ENCODE measurements at regions not wholly inside any gene's neighbourhood (a gene's known extent, or its start where the extent isn't known, plus 50 kb on each side); places are given as distances from the start of the nearest gene placed in this dataset.

DNA sequence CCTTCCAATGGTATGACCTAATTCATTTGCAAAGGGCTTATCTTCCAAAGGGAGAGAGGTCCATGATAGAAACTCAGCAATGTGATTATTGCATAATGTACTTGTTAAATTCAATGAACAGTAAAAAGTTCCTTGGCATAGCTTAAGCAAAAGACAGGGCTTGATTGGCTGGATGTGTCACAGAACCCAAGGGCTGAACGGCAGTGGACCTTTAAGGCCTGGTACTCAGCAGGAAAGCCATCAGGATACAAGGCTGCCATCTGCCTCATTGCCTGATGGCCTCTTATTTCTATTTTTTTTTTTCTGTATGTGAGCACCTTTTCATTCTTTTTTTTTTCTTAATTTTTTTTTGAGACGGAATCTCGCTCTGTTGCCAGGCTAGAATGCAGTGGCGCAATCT, 208.9 kb upstream of the WSCD1 start:
- intact Hi-C loops (cut with micrococcal nuclease), result no loop called here

DNA sequence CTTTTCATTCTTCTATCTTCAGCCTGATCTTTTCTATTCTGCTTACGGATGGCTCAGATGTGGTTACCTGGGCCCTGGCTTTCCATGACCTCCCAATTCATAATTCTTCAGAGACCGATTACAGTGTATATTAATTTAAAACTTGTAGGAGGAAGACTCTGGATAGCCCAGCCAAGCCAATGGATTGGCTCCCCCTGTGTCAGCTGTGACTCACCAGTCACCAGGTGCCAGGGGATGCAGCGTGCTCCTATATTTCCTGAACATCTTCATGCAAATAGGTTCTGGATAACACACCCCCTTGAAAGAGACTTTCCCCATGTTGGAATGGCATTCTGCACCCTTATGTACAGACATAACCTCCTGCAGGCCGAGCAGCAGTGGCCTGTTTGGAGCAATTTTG, 208.3 kb upstream of the WSCD1 start:
- intact Hi-C loops (cut with micrococcal nuclease), result no loop called here

DNA sequence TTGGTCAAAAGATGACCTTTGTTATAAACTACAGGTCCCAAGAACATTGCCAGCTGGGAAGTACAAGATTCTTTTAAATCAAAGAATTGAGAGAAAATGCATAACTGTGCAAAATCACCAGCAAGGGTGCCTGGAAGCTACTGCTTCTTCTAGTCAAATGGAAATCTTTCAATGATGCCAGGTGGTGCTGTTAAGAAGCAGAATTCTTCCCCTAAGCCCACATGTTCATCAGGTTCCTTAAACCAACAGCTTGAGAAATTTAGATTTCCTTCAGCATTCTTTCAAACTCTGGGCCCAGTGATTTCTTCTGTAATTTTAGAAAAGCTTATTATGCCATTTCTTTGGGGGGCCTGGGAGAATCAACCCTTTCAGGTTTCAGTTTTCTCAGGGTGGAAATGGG, 207.8 kb upstream of the WSCD1 start:
- intact Hi-C loops (cut with micrococcal nuclease), result no loop called here

DNA sequence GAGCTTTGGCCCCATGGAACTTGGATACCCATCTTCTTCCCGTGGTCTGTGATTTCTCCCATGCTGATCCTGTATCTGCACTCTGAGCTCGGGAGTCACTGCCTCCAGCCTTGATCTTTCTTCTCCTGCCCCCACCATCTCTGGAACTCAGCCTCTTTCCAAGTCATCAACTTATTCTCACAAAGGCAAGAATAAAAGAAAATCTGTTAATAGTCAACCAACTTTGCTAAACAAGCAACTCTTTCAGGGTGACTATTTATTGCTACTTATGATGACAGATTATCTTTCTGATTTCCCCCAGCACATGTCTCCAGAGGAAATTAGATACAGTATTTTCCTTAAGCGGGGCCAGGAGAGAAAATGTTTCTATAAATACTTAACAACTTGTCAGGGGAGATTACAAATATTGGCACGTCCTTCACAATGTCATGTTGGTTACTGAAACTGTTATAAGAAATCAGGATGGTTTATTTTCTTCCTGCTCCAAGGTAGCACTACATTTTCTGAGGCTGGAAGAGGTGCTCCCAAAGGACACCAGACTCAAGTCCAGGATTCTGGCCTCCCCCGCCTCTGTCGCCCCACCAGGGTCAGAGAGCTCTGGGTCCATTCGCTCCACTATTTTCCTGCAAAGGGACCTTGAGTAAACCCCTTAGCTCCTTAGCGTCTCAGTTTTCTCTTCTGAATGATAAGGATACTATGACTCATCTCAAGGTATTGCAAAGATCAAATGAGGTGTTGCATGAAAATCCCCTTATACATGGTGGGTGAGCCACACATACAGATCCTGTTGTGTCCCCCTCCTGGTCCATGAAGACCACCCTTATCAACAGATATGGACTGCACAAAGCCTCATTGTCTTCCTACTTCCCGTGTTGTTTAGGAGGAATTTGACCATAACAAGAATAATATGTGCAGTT, 205.2 kb upstream of the WSCD1 start:
- intact Hi-C loops (cut with micrococcal nuclease), result no loop called here

DNA sequence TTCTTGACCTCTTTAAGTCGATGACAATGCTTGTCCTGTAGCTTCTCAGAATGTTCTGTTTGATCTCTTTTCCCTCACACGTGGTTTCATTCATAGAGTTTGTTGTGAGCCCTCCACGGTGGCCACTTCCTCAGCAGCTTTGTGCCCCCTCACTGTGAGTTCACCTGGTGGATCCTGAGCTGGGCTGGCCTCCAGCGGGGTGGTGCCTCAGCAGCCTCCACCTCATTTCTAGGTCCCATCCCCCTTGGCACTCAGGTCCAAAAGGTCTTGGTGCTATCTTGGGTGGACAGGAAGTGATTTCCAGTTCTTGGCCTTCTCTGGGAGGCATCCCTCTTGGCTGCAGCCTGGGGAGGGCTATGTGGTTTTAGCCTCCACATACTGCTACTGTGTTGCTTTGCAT, 203.2 kb upstream of the WSCD1 start:
- intact Hi-C loops (cut with micrococcal nuclease), result no loop called here

DNA sequence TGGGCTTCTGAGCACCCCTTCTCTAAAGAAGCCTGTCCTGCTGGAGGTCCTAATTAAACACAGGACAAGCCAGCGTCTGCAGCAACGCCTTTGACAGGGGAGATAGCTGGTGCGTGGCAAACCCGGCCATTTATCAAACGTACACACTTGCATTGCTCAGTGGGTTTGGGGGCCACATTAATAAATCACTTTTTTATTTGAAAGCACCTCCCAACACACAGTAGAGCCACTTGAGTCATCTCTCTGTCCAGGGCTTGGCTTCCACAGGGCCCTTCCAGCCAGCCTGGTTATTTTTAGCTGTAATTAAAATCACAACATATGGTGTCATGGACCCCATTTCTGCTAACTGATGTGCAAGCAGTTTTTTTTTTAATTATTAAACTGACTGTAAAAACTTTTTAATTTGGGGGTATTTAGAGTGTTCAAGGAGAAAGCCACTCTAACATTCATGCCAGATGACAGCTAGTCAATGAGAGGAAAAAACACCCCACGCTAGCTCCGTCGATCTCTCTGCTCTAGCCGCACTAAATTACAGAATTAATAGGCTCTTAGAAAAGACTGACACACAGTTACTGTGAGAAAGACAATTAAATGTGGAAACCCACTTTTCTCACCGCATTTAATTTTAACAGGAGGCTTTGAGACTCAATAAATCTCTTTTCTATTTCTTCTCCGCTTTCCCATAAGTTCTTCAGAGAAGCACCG, 201.0 kb upstream of the WSCD1 start:
- intact Hi-C loops (cut with micrococcal nuclease), result no loop called here

DNA sequence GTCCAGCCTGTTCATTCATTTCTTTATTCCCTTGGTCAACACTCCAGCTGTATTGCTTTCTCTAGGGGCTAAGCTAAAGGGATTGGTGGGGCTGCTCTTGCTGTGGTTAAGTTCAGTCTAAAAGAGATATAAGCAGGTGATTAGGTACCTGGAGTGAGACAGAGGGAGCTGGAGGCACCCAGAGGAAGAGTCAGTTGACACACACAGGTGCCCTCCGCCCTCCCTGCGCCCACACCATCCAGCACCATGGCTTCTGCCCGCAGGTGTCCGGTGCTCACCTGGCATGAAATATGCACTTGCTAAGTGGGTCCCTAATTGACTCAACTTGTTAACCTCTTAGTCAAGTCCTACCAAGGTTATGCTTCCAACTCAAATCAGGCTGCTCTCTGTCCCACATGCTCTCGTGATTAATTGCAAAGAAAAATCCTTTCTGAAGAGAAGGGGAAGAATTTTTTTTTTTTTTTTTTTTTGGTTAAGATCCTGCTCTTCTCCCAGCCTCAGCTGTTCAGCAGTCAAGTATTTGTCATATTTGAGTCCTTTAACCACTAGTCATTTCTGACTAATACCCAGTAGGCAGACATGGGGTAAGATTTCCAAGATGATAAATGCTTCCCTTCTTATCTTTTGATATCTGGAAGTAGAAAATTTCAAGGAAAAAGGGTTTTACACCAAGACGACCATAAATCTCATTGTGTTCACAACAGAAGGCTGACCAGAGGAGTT, 199.8 kb upstream of the WSCD1 start:
- intact Hi-C loops (cut with micrococcal nuclease), result no loop called here

DNA sequence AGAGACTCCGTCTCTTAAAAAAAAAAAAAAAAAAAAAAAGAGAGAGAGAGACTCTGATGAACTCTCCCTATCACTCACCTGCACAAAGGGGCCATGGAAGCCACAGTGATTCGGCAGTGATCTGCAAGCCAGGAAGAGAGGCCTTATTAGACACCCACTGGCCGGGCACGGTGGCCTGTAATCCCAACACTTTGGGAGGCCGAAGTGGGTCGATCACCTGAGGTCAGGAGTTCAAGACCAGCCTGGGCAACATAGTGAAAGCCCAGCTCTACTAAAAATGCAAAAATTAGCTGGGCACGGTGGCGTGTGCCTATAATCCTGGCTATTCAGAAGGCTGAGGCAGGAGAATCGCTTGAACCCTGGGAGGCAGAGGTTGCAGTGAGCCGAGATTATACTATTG, 198.5 kb upstream of the WSCD1 start:
- intact Hi-C loops (cut with micrococcal nuclease), result no loop called here

DNA sequence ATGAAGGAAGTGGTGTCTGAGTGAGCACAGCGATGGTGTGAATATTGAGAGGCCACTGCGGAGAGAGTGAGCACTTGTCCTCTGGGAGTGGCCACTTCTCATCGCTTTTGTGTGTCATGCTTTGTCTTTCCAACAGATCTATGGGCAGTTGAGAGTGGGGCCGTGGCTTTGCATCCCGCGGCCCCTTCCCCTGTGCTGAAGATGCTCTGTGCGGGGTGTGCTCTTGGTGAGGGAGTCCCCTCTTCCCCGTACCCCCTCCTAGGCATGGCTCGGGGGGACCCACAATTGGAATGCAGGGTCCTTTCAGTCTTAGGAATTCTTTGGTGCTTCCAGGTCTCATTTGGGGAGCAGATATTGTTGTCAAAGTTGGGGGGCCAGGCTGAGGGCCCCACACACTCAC, 197.3 kb upstream of the WSCD1 start:
- intact Hi-C loops (cut with micrococcal nuclease), result no loop called here

DNA sequence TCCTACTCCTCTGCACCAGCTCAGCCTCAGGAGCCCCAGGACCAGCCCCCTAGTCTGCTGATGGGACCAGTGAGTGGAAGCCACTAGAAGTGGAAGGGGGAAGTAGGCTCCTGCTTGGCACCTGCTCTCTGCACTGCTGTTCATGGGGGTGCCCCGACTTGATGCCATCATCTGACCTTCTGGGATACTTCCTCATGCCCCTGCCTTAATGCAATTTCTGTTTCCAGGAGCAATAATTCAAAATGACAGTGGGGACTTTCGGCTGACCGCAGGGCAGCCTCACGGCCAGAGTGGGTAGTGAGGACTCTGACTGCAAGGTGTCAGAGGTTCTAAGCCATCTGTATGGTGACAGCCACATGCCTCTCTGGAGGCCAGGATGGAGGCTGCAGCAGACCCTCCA, 196.4 kb upstream of the WSCD1 start:
- intact Hi-C loops (cut with micrococcal nuclease), result no loop called here

DNA sequence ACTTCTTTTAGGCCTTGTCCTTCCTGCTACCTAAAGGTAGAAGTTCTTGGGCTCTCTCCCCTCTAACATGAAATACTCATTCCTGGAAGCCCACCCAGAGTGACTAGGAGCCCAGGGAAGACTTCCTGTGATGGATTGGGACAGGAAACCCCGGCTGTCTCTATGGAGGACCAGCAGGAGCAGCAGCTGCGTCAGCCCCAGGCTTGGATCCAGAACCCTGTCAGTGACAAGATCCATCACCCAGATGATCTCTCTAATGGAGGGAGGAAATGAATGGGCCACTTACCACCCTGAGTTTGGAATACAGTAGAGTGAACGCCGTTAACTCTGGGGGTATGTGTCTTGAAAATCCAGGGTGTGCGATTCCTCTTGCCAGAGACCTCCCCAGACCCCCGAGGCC, 195.7 kb upstream of the WSCD1 start:
- intact Hi-C loops (cut with micrococcal nuclease), result no loop called here

DNA sequence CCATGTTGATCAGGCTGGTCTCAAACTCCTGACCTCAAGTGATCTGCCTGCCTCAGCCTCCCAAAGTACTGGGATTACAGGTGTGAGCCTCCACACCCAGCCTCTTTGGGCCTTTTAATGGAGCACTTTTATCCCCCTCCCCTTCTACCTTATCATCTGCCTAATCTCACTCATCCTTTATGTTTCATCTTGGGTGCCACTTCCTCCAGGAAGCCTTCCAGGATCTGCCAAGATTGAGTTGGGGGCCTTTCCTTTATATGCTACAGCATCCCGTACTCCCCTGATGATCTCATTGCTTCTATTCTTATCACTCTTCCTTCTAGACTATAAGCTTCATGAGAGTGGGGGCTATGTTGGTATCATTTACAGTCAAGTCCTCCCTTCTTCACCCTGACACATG, 192.8 kb upstream of the WSCD1 start:
- intact Hi-C loops (cut with micrococcal nuclease), result no loop called here

DNA sequence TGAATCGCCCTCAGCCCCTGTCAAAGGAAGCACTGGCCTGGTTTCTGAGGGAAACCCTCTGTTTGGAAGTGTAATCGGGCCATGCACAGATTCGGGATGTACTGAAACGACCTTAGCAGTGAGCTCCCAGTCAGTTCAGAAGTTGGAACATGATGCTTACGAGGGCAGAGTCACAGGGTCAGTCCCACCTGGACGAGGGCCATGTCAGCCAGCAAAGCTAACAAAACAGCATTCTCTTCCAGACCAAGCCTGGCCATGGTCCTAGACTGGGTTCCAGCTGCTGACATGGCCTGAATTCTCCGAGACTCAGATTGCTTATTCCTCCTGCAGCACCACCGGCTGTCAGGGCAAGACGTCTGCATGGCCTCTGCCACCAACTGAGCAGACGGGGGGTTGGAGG, 192.2 kb upstream of the WSCD1 start:
- intact Hi-C loops (cut with micrococcal nuclease), result no loop called here

DNA sequence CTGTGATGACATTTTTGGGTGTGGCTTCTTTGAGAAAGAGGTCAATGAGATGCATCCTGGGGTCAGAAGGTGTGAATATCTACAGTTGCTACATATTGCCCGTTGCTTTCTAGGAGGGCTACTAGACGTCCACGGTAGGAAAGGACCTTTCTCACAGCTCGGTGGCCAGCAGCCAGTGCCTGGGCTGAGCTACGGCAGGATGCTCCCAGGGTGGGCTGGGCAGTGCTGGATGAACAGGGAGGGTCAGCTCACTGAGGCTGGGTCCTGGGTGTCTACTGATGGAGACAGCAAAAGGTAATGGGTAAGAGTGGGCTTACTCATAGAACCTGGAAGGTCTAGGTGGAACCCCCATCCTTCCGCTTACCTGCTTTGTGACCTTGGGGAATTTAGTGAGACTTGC, 188.3 kb upstream of the WSCD1 start:
- intact Hi-C loops (cut with micrococcal nuclease), result no loop called here

DNA sequence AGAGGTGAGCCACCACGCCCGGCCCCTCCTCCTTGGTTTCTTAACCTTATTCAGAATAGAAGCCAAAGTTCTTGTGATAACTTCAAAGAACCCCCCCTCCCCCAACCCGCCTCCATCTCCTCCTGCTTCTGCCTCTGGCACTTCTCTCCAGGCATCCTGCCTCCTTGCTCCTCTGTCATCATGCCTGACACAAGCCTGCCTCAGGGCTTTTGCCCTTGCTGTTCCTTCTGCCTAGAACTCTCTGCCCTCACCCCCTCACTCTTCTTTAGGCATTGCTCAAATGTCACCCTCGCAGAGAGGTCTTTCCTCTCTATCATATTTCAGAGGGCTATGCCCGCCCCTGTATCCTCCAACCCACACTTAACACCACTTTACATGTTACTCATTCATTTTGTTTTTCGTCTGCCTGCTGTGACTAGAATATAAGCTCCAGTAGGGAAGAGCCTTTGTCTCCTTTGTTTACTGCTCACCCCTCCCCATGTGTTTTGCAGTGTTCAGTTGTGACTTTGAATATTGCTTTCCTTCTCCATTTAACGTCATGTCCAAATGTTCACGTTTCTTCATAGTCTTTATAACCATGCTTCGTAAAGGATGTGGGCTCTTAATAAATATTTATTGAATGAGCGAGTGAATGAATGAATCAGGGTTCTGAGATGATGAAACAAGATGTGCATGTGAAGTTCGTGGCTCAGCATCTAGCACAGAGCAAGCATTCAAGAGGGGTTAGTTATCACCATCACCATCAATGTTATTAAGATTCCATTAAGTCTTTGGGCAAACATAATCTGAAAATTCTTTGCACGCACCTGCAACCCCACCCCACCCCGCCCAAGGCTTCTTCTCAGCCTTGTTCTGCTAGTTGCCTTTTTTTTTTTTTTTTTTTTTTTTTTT, 186.2 kb upstream of the WSCD1 start:
- intact Hi-C loops (cut with micrococcal nuclease), result no loop called here

DNA sequence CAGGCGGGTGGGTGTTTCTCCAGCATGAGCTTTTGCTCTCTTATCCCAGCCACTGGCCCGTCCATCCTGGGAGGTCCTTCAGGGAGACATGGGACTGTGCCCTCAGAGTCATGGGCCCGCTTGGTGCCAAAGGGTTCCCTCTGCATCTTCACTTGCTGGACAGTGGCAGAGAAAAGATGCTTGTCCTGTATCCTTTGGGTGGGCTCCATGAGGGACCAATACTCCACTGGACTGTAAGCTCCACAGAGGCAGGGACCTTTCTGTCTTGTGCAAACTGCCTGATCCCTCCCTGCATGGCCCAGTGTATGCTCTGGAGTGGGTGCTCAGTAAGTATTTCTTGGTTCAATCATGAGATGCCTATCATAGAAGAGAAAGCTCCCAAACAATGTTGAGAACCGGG, 184.8 kb upstream of the WSCD1 start:
- intact Hi-C loops (cut with micrococcal nuclease), result no loop called here

DNA sequence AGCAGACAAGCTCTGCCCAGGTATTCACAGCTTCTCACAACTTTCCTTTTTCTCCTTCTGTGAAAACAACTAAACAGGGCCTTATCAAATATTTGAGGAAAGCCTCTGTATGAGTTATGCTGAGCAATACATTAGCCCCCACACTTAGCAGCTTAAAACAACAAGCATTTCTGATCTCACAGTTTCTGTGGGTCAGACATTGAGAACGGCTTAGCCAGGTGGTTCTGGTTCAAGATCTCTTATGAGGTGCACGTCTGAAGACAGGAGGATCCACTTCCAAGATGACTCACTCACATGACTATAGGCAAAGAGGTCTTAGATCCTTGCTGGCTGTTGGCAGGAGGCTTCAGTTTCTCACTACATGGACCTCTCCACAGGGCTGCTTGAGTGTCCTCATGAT, 181.4 kb upstream of the WSCD1 start:
- intact Hi-C loops (cut with micrococcal nuclease), result no loop called here

DNA sequence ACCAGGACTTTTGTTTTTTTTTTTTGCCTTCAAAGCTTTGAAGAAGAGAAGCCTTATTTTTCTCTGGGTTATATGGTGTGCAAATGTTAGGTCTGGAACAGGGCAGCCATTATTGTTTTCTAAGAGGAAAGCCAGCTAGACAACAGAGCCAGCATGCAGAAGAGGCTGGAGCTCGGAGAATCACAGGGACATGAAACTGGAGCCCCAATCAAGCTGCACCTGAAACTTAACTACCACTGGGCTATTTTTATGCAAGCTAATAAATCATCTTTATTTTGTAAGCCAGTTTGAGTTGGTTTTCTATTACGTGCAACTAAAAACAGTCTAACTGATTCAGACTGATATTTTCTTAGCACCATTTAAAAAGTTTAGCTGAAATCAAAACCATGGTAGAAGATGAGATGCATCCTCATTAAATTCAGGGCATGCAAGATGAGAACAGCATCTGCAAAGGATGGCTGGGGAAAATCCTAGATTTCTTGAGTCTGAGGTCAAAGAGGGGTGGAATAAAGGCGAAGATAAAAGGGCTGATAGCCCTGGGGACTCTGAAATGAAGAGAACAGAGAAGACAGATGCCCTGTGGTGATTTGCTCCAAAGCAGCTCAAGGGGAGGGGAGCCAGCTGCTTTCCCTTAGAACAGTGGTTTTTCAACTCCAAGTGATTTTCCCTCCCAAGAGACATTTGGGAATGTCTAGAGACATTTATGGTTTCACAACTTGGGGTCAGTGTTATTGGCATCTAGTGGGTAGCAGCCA, 177.1 kb upstream of the WSCD1 start:
- intact Hi-C loops (cut with micrococcal nuclease), result no loop called here

DNA sequence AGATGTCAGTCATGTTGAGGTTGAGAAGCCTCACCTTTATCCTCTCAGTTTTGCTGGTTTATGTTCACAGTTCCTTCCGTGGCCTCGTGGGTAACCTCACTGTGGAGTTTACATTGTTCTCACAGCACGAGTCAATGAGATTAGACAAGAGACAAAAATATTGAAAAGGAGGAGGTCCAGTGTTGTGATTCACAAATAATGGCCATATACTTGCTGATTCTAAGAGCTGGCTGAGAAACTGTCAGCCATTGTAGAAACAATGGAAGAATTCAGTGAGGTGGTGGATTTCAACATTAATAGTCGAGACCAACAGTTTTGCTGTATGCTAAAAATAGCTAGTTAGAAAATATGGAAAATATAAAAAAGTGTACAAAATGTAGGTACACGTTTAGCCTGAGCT, 176.4 kb upstream of the WSCD1 start:
- intact Hi-C loops (cut with micrococcal nuclease), result no loop called here

DNA sequence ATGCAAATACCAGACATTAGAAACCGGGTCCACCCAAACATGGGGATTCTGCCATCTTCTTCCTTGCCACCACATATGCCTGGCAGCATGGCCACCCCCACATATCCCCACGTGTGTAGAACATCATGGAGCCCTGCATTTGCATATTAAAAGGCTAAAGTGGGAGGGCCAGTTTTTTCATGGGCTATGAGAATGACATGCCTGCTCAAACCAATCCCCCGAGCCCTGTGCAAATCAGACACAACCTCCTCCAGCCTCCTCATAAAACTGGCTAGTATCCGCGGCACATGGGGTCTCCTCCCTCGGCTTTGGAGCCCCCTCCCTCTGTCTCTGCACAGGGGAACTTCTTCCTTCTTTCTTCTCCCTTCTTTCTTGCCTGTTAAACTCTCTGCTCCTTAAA, 174.9 kb upstream of the WSCD1 start:
- intact Hi-C loops (cut with micrococcal nuclease), result no loop called here

DNA sequence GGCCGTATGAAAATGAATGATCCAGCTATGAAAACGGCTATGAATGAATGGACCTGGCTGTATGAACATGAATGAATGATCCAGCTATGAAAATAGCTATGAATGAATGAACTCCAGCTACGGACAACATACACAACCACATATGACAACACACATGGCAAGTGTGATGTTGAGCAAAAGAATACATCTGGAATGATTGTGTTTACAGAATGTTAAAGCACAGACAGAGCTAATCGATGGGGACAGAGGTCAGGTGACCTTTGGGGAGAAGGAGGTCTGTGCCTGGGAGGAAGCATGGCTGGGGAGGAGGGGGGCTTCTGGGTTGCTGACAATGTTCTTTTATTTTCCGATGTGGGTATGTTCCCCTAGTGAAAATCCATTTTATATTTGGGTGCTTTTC, 174.0 kb upstream of the WSCD1 start:
- intact Hi-C loops (cut with micrococcal nuclease), result no loop called here
